Lower leg skin (tissue), 3 donors: ENCODE measurements at regions not wholly inside any gene's neighbourhood (a gene's known extent, or its start where the extent isn't known, plus 50 kb on each side); places are given as distances from the start of the nearest gene placed in this dataset.

Experiments used
- POLR2A ChIP-seq, 2 donors: fragments of 450-650 bp; IDR thresholded peaks; one replicate each; pipeline ENCODE4 v1.6.1; 2016 to 2017; ENCODE audit warnings: antibody characterized with exemption in 2 of 2, mild to moderate bottlenecking in 1 of 2, moderate library complexity in 1 of 2
- TF ChIP-seq, protein P1 (sequence below), 3 donors: fragments of 450-650 bp; IDR thresholded peaks; one replicate each; pipeline ENCODE4 v1.5.1; 2016; ENCODE audit warnings: antibody characterized with exemption in 3 of 3, mild to moderate bottlenecking in 3 of 3, moderate library complexity in 2 of 3

DNA sequence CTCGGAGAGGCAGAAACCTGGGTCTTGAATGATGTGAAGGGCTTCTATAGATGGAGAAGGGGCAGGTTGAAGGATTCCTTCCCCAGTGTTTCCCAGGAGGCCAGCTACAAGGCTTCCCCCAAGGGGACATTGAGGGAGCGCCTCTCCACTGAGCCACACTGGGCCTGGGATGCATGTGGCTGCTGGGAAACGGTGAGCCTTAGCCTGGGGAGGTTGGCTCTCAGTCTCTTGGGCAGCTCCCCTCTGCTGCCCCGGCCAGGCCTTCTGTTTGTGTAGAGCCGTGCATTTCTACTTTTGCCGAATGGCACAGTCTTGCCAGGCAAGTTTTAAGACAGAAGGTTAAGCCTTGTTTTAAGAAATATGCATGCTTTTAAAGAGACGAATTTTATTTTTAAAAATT, 254.4 kb upstream of the POU3F1 start:
- no peak for TF ChIP-seq POLR2A (IDR thresholded peaks at IDR 0.05)
- TF ChIP-seq, protein P1, sequence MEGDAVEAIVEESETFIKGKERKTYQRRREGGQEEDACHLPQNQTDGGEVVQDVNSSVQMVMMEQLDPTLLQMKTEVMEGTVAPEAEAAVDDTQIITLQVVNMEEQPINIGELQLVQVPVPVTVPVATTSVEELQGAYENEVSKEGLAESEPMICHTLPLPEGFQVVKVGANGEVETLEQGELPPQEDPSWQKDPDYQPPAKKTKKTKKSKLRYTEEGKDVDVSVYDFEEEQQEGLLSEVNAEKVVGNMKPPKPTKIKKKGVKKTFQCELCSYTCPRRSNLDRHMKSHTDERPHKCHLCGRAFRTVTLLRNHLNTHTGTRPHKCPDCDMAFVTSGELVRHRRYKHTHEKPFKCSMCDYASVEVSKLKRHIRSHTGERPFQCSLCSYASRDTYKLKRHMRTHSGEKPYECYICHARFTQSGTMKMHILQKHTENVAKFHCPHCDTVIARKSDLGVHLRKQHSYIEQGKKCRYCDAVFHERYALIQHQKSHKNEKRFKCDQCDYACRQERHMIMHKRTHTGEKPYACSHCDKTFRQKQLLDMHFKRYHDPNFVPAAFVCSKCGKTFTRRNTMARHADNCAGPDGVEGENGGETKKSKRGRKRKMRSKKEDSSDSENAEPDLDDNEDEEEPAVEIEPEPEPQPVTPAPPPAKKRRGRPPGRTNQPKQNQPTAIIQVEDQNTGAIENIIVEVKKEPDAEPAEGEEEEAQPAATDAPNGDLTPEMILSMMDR (IDR thresholded peaks at IDR 0.05): no peak
